ENCODE measurements at regions not wholly inside any gene's neighbourhood (a gene's known extent, or its start where the extent isn't known, plus 50 kb on each side); places are given as distances from the start of the nearest gene placed in this dataset.

- no peak for TF ChIP-seq ZBTB1 (CRISPR knock-in tag; IDR thresholded peaks at IDR 0.05; ENCODE audit: borderline replicate concordance, low read depth)
- TF ChIP-seq PPARD (CRISPR knock-in tag; IDR thresholded peaks at IDR 0.05), result no peak
- no peak for TF ChIP-seq ZNF224 (CRISPR knock-in tag; IDR thresholded peaks at IDR 0.05)
- no peak for TF ChIP-seq POLR2A (conservative IDR thresholded peaks at IDR 0.05)
- TF ChIP-seq BHLHE40 (IDR thresholded peaks at IDR 0.05; ENCODE audit: low read length), result no peak
- no peak for TF ChIP-seq KLF6 (CRISPR knock-in tag; IDR thresholded peaks at IDR 0.05; ENCODE audit: borderline replicate concordance)
- TF ChIP-seq ZNF398 (CRISPR knock-in tag; IDR thresholded peaks at IDR 0.05), result no peak
- TF ChIP-seq CTCF (IDR thresholded peaks at IDR 0.05 in 2 of 3, conservative IDR thresholded peaks at IDR 0.05 in 1 of 3; ENCODE audit: insufficient read depth in 2 of 3, low read depth in 1 of 3, low read length in 3 of 3), result no peak
- TF ChIP-seq GABPB1 (CRISPR knock-in tag; IDR thresholded peaks at IDR 0.05), result no peak
- no peak for TF ChIP-seq E2F4 (CRISPR knock-in tag; IDR thresholded peaks at IDR 0.05; ENCODE audit: low read depth)
- TF ChIP-seq RAD21 (CRISPR knock-in tag; conservative IDR thresholded peaks at IDR 0.05 in 1 of 2, IDR thresholded peaks at IDR 0.05 in 1 of 2), result no peak
- TF ChIP-seq TOE1 (IDR thresholded peaks at IDR 0.05; ENCODE audit: borderline replicate concordance), result no peak
- no peak for TF ChIP-seq TOE1 (CRISPR knock-in tag; IDR thresholded peaks at IDR 0.05; ENCODE audit: borderline replicate concordance, low read depth)
Observed at GRCh38 chr5:68440651-68441050, 225.1 kb downstream of the PIK3R1 start.

Measured in K562 (cell line).